Uterus (tissue), 2 donors: ENCODE measurements at regions not wholly inside any gene's neighbourhood (a gene's known extent, or its start where the extent isn't known, plus 50 kb on each side); places are given as distances from the start of the nearest gene placed in this dataset.

ENCODE experiments used
- POLR2A ChIP-seq, 2 donors: fragments of 450-650 bp; IDR thresholded peaks; one replicate each; pipeline ENCODE4 v1.6.1; 2016; ENCODE audit warnings: antibody characterized with exemption in 2 of 2, mild to moderate bottlenecking in 1 of 2, moderate library complexity in 1 of 2
- TF ChIP-seq, protein P1 (sequence below), 4 experiments: fragments of 200-600 bp in 2 of 4; fragments of 450-650 bp in 2 of 4; sonication (generic) in 2 of 4; IDR thresholded peaks; one replicate each; pipeline ENCODE4 v1.5.1; 2016 to 2019; ENCODE audit warnings: antibody characterized with exemption in 4 of 4, mild to moderate bottlenecking in 2 of 4, moderate library complexity in 1 of 4

GRCh38 chr3:102374863-102375634, 59.8 kb upstream of the ZPLD1 start:
- TF ChIP-seq, protein P1, sequence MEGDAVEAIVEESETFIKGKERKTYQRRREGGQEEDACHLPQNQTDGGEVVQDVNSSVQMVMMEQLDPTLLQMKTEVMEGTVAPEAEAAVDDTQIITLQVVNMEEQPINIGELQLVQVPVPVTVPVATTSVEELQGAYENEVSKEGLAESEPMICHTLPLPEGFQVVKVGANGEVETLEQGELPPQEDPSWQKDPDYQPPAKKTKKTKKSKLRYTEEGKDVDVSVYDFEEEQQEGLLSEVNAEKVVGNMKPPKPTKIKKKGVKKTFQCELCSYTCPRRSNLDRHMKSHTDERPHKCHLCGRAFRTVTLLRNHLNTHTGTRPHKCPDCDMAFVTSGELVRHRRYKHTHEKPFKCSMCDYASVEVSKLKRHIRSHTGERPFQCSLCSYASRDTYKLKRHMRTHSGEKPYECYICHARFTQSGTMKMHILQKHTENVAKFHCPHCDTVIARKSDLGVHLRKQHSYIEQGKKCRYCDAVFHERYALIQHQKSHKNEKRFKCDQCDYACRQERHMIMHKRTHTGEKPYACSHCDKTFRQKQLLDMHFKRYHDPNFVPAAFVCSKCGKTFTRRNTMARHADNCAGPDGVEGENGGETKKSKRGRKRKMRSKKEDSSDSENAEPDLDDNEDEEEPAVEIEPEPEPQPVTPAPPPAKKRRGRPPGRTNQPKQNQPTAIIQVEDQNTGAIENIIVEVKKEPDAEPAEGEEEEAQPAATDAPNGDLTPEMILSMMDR (IDR thresholded peaks at IDR 0.05) = no peak
- TF ChIP-seq POLR2A (IDR thresholded peaks at IDR 0.05) = no peak
